GM18861 (cell line): ENCODE measurements at regions not wholly inside any gene's neighbourhood (a gene's known extent, or its start where the extent isn't known, plus 50 kb on each side); places are given as distances from the start of the nearest gene placed in this dataset.
"Not testable (repeated sequence)": the region's sequence is repeated elsewhere in the genome, so short reads cannot be mapped to it uniquely, and the experiment has no call there.

ENCODE experiments used
- ATAC-seq: cut with Tn5 transposase; IDR thresholded peaks from one replicate; pipeline ENCODE4 v1.9.1; 2021; ENCODE audit not compliant: unreplicated experiment

DNA sequence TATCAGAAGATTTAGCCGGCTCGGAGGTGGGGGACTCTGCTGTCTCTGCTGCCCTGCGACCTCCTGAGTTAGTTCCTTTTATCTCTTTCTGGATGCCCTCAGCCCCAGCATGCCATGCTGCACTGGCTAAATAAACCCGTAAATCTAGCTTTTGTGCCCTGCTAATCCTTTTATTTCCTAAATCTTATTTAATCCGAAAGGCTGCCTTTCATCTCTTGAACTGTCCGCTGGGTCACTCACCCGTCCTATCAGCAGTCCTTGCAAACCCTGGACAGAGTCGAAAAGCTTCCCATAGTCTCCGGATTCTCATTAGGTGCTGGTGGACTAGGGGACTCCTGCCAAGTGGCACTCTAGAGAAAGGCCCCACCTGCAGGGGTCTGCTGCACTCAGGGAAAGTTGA lies 122.0 kb upstream of the APCDD1 start:
- ATAC-seq = no peak

GRCh38 chr18:10336749-10337350 lies 117.6 kb upstream of the APCDD1 start:
- ATAC-seq = no peak

- no peak for ATAC-seq
These were observed 113.6 kb upstream of the APCDD1 start for GRCh38 chr18:10340821-10341220.

GRCh38 chr18:10343778-10344177 lies 110.7 kb upstream of the APCDD1 start:
- ATAC-seq = no peak

GRCh38 chr18:10346749-10347415 lies 107.6 kb upstream of the APCDD1 start:
- no peak for ATAC-seq

DNA sequence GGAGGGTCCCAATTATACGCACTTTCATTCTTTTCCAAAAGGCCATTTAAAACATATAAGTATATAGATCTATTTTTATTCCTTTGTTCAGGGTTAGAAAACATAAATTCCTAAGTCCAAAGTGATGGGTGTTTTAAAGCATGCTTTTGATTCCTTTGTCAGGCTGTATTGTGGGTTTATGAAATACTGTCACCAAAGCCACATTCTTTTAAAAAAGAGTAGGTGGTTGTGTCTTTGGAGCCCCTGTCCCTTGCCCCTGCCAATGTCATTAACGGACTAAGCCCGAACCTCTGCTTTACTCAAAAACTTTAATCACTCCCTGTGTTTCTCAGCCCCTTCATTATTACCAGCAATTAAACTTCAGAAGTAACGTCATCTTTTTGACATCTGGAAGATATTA lies 104.9 kb upstream of the APCDD1 start:
- ATAC-seq = no peak

DNA sequence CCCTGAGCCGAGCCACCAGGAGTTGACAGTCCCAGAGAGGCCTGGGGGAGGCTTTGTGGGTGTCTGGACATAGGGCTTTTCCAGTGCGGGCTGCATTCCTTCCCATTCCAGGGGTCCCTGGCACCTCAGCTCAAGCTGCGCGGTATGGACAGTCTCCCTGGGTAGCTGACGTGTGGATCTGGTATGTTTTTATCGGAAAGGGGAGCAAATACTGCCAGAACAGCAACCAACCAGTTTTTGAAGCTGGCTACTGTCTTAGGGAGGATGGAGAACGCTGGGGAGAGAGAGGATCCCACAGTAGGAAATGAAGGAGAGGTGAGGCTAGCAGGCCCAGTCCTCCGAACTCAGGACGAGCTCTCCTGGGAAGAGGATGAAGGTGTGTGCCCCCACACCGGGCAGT lies 103.8 kb upstream of the APCDD1 start:
- ATAC-seq = no peak

DNA sequence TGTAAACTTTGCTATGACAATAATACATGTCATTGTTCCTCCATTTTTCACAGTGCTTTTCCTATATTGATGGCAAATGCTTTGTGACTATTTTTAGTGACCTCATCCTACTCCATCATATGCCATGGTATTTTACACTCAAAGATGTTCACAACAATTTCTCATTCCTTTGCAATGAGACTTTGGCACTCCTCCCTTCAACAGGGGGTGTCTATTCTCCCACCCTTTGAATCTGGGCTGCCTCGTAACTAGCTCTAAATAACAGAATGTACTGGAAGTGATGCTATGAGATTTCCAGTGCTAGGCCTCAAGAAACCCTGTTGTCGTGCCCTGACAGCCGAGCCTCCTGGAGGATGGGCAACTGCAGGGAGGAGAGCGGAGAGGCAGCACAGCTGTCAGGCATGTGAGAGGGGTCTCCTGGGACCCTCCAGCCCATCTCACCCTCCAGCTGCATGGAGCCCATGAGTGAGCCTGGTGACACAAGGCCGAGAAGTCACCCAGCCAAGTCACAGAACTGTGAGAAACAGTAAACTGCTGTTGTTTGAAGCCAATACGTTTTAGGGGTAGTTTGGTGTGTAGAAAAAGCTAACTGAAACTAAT lies 103.1 kb upstream of the APCDD1 start:
- ATAC-seq = no peak

DNA sequence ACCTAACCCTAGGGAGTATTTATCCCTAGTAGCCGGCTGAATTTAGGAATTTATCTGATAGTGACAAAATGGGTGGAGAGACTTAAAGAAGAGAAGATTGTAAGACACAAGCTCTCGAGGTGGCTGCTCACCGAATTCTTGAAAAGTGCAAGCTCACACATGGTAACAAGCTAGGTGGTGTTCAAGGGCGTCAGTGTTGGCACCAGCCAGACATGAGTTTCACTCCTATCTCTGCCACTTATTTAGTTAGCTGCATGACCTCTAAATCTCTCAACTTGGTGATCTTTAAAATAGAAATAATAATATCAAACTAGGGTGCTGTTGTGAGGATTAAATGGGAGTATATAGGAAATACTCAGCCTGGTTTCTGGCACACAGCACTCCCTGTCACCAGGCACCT lies 102.6 kb upstream of the APCDD1 start:
- ATAC-seq = no peak

DNA sequence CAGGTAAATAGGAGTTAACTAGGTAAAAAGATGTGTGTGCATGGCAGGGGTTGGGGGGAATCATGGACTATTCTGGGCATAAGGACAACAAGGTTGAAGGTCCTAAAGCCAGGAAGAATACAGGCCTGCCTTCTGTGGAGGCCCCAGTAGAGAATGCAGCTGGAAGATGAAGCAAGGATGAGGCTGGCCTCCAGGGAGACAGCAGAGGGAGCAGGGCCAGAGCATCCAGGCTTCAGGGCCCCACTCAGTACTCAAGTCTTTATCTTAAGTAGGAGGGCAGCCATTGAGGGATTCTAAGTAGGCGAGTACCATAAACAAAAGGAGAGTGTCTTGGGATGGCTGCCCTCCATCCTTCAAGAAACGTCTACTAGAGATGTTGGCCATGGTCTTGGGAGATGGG lies 101.8 kb upstream of the APCDD1 start:
- ATAC-seq = no peak

GRCh38 chr18:10353791-10354190 lies 100.6 kb upstream of the APCDD1 start:
- ATAC-seq = no peak

GRCh38 chr18:10354241-10354811 lies 100.1 kb upstream of the APCDD1 start:
- ATAC-seq = no peak

DNA sequence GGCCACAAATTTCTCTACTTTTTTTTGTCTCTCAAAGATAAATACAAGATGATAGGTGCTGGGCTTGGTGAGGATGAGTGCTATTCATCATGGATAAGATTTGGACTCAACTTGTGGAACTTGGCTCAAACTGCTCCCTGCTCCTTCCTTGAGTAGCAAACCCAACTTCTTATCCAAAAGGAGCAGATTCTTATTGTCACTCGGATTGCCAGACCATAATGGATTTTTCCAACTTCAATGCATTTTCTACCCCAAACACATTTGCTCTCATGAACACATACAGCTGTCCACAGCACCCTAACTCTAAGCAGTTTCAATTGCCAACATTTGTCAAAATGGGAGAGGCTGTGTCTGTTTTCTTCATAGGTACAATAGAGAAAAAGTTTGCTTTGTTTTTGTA lies 99.5 kb upstream of the APCDD1 start:
- ATAC-seq = no peak

- ATAC-seq = not testable (repeated sequence)
These were observed 97.4 kb upstream of the APCDD1 start for GRCh38 chr18:10356999-10357398.

- ATAC-seq = no peak
These were observed 92.8 kb upstream of the APCDD1 start for GRCh38 chr18:10361660-10362059.

GRCh38 chr18:10365021-10365500 lies 89.4 kb upstream of the APCDD1 start:
- ATAC-seq = no peak

DNA sequence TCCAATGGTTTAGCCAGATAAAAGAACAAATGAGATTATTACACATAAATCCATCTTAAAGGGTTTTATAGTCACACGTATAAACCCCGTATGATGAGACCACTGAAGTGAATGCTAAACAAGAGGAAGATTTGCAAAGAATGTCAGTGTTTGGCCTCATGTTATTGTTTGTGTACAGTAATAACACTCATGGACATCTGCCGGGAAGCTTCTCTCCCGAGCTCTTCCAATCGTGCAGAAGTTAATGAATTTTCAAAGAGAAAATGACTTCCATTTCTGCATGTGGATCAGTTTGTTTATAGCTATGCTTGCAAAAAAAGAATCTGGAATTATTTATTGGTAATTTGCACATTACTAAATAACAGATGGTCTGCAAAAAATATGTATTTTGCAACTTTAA lies 88.5 kb upstream of the APCDD1 start:
- ATAC-seq = no peak

DNA sequence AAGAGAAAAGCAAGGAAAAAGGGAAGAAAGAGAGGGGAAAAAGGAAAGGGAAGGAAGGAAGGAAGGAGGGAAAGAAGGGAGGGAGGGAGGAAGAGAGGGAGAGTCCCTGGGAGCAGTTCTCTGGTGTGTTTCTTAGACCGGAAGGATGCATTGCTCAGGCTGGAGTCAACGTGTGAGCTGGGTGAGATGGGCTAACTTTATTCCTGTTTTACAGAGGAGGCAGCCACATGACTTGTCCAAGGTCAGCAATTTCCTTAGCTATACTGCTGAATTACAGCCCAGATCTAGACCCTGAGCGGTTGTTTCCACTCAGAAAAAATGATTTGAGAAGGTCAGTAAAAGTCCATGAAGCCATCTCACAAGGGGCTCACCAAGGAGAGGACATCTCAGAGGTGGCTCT lies 86.6 kb upstream of the APCDD1 start:
- no peak for ATAC-seq

DNA sequence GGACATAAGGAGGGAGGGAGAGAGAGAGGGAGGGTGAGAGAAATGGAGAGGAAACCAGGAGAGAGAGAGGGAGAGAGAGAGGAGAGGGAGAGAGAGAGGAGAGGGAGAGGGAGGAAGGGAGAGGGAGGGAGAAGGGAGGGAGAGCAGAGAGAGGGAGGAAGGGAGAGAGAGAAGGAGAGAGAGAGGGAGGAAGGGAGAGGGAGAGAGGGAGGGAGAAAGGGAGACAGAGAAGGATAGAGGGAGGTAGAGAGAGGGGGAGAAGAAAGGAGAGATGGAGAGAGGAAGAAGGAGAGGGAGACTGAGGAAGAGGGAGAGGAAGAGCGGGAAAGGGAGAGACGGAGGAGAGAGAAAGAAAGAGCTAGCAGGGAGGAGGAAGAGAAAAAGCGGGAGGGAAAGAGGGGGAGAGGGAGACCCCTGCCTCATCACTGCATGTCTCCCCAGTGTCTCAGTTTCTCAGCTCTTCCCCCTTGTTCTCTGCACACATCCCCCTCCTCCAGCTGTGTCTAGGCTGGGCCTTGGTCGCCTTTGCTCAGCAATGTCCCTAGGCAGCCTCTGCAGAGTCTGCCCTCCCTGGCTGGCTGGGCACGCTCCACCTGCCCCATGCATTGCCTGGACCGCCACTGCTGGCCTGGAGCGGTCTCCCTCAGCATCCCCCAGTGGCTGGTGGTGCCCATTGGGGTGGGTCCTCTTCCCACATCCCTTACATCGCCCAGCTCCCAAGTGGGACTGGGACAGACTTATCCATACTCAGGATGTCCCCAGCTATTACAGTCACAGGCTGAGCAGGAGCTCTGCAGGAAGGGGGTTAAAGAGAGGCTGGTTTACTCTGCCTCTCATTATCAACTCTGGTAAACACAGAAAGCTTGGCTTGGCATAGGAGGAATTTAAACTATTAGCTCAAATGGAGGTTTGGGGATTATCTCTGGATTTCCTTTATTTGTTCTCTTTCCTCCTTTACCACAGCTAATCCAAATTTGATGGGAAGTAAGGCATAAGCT lies 85.7 kb upstream of the APCDD1 start:
- ATAC-seq = no peak

DNA sequence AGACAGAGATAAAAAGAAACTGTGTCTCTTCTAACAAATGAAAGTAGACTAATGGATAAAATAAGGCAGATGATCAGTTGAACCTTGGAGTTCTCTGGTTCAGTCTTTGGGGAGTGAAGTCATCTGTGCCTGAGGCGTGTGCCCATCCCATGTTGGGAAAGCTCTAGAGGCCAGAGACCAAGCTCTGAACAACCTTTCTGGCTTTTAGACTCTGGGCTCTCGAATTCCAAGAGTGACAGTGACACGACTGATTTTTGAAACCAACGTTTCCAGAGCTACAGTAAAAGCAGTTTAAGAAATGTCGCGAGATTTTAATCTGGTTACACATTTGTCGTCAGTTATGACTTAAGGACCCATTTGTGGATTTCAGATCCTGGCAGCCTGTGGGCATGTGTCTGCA lies 83.7 kb upstream of the APCDD1 start:
- ATAC-seq = no peak

GRCh38 chr18:10371165-10371564 lies 83.3 kb upstream of the APCDD1 start:
- no peak for ATAC-seq
